Karpas-422 (cell line): ENCODE measurements at regions not wholly inside any gene's neighbourhood (a gene's known extent, or its start where the extent isn't known, plus 50 kb on each side); places are given as distances from the start of the nearest gene placed in this dataset.
A peak's percentile ranks its signal among the peaks of the same experiment; 100 is the strongest.
"Not testable (repeated sequence)": the region's sequence is repeated elsewhere in the genome, so short reads cannot be mapped to it uniquely, and the experiment has no call there.

Experiments
- DNase-seq: peaks from one replicate; pipeline ENCODE4 v3.0.0-alpha.2; 2015
- H2AFZ ChIP-seq: fragments of 200-600 bp; sonication (generic); 2 replicates; pipeline ENCODE4 v1.6.1; 2014; ENCODE audit warnings: antibody characterized with exemption, low read length, mixed read lengths
- H3K27ac ChIP-seq: fragments of 200-600 bp; sonication (generic); 2 replicates; pipeline ENCODE4 v1.5.1; 2014; ENCODE audit warnings: mild to moderate bottlenecking, low read length, moderate library complexity
- H3K27me3 ChIP-seq: fragments of 200-600 bp; sonication (generic); 2 replicates; pipeline ENCODE4 v1.6.1; 2014; ENCODE audit warnings: low read length, mixed read lengths
- H3K36me3 ChIP-seq: fragments of 200-600 bp; sonication (generic); 2 replicates; pipeline ENCODE4 v1.6.1; 2014; ENCODE audit warnings: low read length, mixed read lengths; ENCODE audit not compliant: insufficient read depth
- H3K4me1 ChIP-seq: fragments of 200-600 bp; sonication (generic); 2 replicates; pipeline ENCODE4 v1.6.1; 2014; ENCODE audit warnings: mild to moderate bottlenecking, low read length, mixed read lengths
- H3K4me2 ChIP-seq: fragments of 200-600 bp; sonication (generic); 2 replicates; pipeline ENCODE4 v1.6.1; 2014; ENCODE audit warnings: low read length, low read depth, mild to moderate bottlenecking; ENCODE audit not compliant: poor library complexity, severe bottlenecking
- H3K4me3 ChIP-seq: fragments of 200-600 bp; sonication (generic); 2 replicates; pipeline ENCODE4 v1.5.1; 2014; ENCODE audit warnings: mild to moderate bottlenecking, antibody characterized with exemption, low read length, mixed read lengths
- H3K79me2 ChIP-seq: fragments of 200-600 bp; sonication (generic); 2 replicates; pipeline ENCODE4 v1.6.1; 2014; ENCODE audit warnings: mild to moderate bottlenecking, low read length, mixed read lengths
- H3K9ac ChIP-seq: fragments of 200-600 bp; sonication (generic); 2 replicates; pipeline ENCODE4 v1.6.0; 2014; ENCODE audit warnings: low read length
- H3K9me2 ChIP-seq: fragments of 200-600 bp; sonication (generic), shearing (Covaris generic); replicated peaks from 2 replicates; pipeline ENCODE4 v1.6.0; 2014; ENCODE audit warnings: mild to moderate bottlenecking, low read length, moderate library complexity; ENCODE audit not compliant: insufficient read depth
- H3K9me3 ChIP-seq: fragments of 300-700, 200-600 bp; sonication (generic); 2 replicates; pipeline ENCODE4 v1.6.1; 2014; ENCODE audit warnings: low read length, mixed read lengths
- H4K20me1 ChIP-seq: fragments of 200-600 bp; sonication (generic); 2 replicates; pipeline ENCODE4 v1.6.1; 2014; ENCODE audit warnings: mild to moderate bottlenecking, antibody characterized with exemption, low read length, low read depth; ENCODE audit not compliant: insufficient read depth

GRCh38 chr20:22687676-22688349, 103.4 kb upstream of the FOXA2 start:
- no peak overlapping the region for H3K27ac ChIP-seq
- no peak overlapping the region for H3K4me2 ChIP-seq
- no peak overlapping the region for H3K4me3 ChIP-seq
- H4K20me1 ChIP-seq, result no peaks in the 10 kb centered on the region
- H3K9me3 ChIP-seq, result no peaks in the 10 kb centered on the region
- H2AFZ ChIP-seq, result no peak overlapping the region
- no peak for DNase-seq
- H3K36me3 ChIP-seq, result no peaks in the 10 kb centered on the region
- H3K9ac ChIP-seq, result no peak overlapping the region
- no peaks in the 10 kb centered on the region; the same call in 1 of the 2 replicates for H3K27me3 ChIP-seq
- H3K9me2 ChIP-seq, result no peaks in the 10 kb centered on the region
- no peaks in the 10 kb centered on the region for H3K79me2 ChIP-seq
- H3K4me1 ChIP-seq, result peaks cover 5% of the 10 kb centered on the region; the same call in 1 of the 2 replicates

DNA sequence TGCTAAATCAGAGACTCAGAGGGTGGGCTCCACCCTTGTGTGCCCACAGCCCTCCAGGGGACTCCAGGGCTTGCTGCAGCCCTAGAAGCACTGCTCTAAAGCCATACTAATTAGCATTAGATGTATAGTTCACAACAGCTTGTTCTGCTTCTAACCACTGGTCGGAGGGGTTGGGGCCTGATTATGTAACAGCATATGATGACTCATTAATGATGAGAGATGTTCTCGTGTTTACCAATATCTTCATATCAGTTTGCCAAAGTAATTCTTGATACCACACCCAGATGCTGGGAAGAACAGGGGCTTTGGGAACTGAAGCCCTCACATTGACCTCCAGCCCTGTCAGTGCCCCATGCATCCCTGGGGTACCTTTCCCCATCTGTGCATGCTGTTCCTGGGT, 104.1 kb upstream of the FOXA2 start:
- H3K4me1 ChIP-seq, result peaks cover 5% of the 10 kb centered on the region; the same call in 1 of the 2 replicates
- H3K9me2 ChIP-seq, result no peaks in the 10 kb centered on the region

GRCh38 chr20:22689266-22689665, 104.9 kb upstream of the FOXA2 start:
- no peaks in the 10 kb centered on the region for H3K79me2 ChIP-seq
- no peak overlapping the region for H3K4me2 ChIP-seq
- no peaks in the 10 kb centered on the region for H3K9me3 ChIP-seq
- no peaks in the 10 kb centered on the region for H3K36me3 ChIP-seq
- H3K4me3 ChIP-seq, result no peak overlapping the region
- no peaks in the 10 kb centered on the region for H3K9me2 ChIP-seq
- no peak overlapping the region for H2AFZ ChIP-seq
- H3K4me1 ChIP-seq, result peaks cover 5% of the 10 kb centered on the region; the same call in 1 of the 2 replicates
- no peak for DNase-seq
- no peak overlapping the region for H3K27ac ChIP-seq
- no peak overlapping the region for H3K9ac ChIP-seq
- no peaks in the 10 kb centered on the region for H4K20me1 ChIP-seq
- H3K27me3 ChIP-seq, result no peaks in the 10 kb centered on the region; the same call in 1 of the 2 replicates

More for the DNA sequence above, 104.1 kb upstream of the FOXA2 start:
- no peaks in the 10 kb centered on the region for H4K20me1 ChIP-seq
- H2AFZ ChIP-seq, result no peak overlapping the region
- no peaks in the 10 kb centered on the region for H3K36me3 ChIP-seq
- H3K9ac ChIP-seq, result no peak overlapping the region
- no peak for DNase-seq
- no peak overlapping the region for H3K27ac ChIP-seq
- no peaks in the 10 kb centered on the region; the same call in 1 of the 2 replicates for H3K27me3 ChIP-seq
- H3K9me3 ChIP-seq, result no peaks in the 10 kb centered on the region
- H3K79me2 ChIP-seq, result no peaks in the 10 kb centered on the region
- no peak overlapping the region for H3K4me2 ChIP-seq
- H3K4me3 ChIP-seq, result no peak overlapping the region

- H2AFZ ChIP-seq, result no peak overlapping the region
- no peak for DNase-seq
- H3K4me3 ChIP-seq, result no peak overlapping the region
- H3K27ac ChIP-seq, result no peak overlapping the region
- H3K4me1 ChIP-seq, result peaks cover 5% of the 10 kb centered on the region; the same call in 1 of the 2 replicates
- no peaks in the 10 kb centered on the region for H3K79me2 ChIP-seq
- no peaks in the 10 kb centered on the region for H4K20me1 ChIP-seq
- no peak overlapping the region for H3K4me2 ChIP-seq
- no peaks in the 10 kb centered on the region for H3K36me3 ChIP-seq
- H3K9me2 ChIP-seq, result no peaks in the 10 kb centered on the region
- H3K9ac ChIP-seq, result no peak overlapping the region
- no peaks in the 10 kb centered on the region; the same call in 1 of the 2 replicates for H3K27me3 ChIP-seq
- H3K9me3 ChIP-seq, result no peaks in the 10 kb centered on the region
Measured at GRCh38 chr20:22690000-22690399, 105.6 kb upstream of the FOXA2 start.

DNA sequence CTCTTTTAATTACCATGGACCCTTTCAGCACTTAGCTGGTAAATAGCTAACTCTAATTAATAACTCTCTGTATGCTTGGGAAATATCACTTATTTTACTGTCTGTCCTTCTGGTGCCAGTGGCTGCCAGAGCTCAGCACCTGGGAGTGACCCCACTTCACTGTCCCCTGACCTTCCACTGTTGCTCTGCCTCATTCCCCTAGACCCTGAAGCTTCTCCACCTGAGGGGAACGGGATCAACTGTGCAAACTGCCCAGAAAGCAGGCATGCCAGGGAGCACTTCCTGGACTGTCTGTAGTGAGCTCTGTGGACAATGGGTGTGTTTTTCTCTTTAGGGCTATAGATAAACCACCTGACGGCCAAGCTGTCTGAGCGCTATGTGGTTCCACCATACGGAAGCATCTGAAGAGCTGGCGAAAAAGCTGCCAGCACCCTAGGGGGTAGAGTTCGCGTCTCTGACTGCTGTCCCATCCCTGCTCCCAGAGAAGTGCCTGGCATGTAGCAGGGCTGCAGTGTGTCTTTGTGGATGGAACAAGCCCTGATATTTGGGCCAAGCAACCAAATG, 106.3 kb upstream of the FOXA2 start:
- DNase-seq, result no peak
- no peaks in the 10 kb centered on the region for H4K20me1 ChIP-seq
- H3K9me3 ChIP-seq, result no peaks in the 10 kb centered on the region
- no peaks in the 10 kb centered on the region for H3K9me2 ChIP-seq
- no peak overlapping the region for H3K4me3 ChIP-seq
- no peaks in the 10 kb centered on the region; the same call in 1 of the 2 replicates for H3K27me3 ChIP-seq
- H2AFZ ChIP-seq, result no peak overlapping the region
- H3K9ac ChIP-seq, result no peak overlapping the region
- no peaks in the 10 kb centered on the region for H3K36me3 ChIP-seq
- H3K4me2 ChIP-seq, result no peak overlapping the region
- no peak overlapping the region for H3K27ac ChIP-seq
- H3K79me2 ChIP-seq, result no peaks in the 10 kb centered on the region
- H3K4me1 ChIP-seq, result peaks cover 5% of the 10 kb centered on the region; the same call in 1 of the 2 replicates

- Histone ChIP-seq H3K27me3 (no peaks in the 10 kb centered on the region; the same call in 1 of the 2 replicates), H2AFZ (peak overlapping the region; percentile 97), H3K4me3 (no peak overlapping the region; the same call in 1 of the 2 replicates), H3K79me2 (no peaks in the 10 kb centered on the region), H3K9ac (0 out of 2 replicates have a peak overlapping the region, but pooled peaks have one; percentile 30), H3K9me2 (no peaks in the 10 kb centered on the region), H3K9me3 (no peaks in the 10 kb centered on the region), H3K4me1 (peaks cover 5% of the 10 kb centered on the region; the same call in 1 of the 2 replicates), H3K27ac (no peak overlapping the region), H3K36me3 (no peaks in the 10 kb centered on the region), H4K20me1 (no peaks in the 10 kb centered on the region), H3K4me2 (peak overlapping the region; percentile 27)
- DNase-seq, result peak; percentile 91
Measured at GRCh38 chr20:22691369-22692118, 107.2 kb upstream of the FOXA2 start.

DNA sequence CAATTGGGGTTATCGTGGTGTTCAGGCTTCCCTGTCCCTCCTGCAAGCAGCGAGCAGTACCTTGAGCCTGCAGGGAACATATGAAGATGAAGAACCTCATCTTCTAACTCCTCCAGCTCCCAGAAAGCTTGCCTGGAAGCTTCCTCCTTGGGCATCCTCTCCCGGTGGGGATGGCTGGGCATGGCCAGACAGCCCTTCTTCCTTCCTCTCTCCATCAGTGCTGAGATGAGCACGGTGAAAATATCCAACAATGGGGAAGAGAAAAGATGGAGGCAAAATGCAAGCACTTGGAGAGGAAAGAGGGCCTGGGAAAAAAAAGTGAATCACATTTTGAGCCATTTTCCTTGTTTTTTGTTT, 107.7 kb upstream of the FOXA2 start:
- Histone ChIP-seq H3K27ac (no peak overlapping the region), H3K36me3 (no peaks in the 10 kb centered on the region), H3K27me3 (no peaks in the 10 kb centered on the region; the same call in 1 of the 2 replicates), H3K4me1 (peaks cover 5% of the 10 kb centered on the region; the same call in 1 of the 2 replicates), H3K9me3 (no peaks in the 10 kb centered on the region), H2AFZ (peak overlapping the region; percentile 97), H3K9ac (0 out of 2 replicates have a peak overlapping the region, but pooled peaks have one; percentile 30), H3K79me2 (no peaks in the 10 kb centered on the region), H3K9me2 (no peaks in the 10 kb centered on the region), H4K20me1 (no peaks in the 10 kb centered on the region), H3K4me3 (no peak overlapping the region; the same call in 1 of the 2 replicates), H3K4me2 (peak overlapping the region; percentile 27)
- no peak for DNase-seq

- not testable (repeated sequence) for H3K79me2 ChIP-seq, H3K4me3 ChIP-seq, H2AFZ ChIP-seq, DNase-seq, H4K20me1 ChIP-seq, H3K27ac ChIP-seq, H3K9me3 ChIP-seq, H3K27me3 ChIP-seq, H3K9me2 ChIP-seq, H3K4me2 ChIP-seq, H3K36me3 ChIP-seq, H3K4me1 ChIP-seq, H3K9ac ChIP-seq
Measured at GRCh38 chr20:22692620-22693019, 108.2 kb upstream of the FOXA2 start.
